Caco-2 (cell line): ENCODE measurements at regions not wholly inside any gene's neighbourhood (a gene's known extent, or its start where the extent isn't known, plus 50 kb on each side); places are given as distances from the start of the nearest gene placed in this dataset.

ENCODE experiments used
- BruUV-seq: library from RNA; stranded (reverse); fragments of 400-500 nt; replicated peaks from 2 replicates; lab custom pipeline; 2021; lab: Mats Ljungman, UMichigan
- CTCF ChIA-PET: fragments of 300-600 bp; sonication (Branson Sonifier 250); formaldehyde crosslinking; loops from one replicate; lab custom pipeline; 2022; ENCODE audit warnings: antibody characterized with exemption; lab: Charles Lee
- POLR2A ChIA-PET: fragments of 300-600 bp; sonication (Branson Sonifier 250); formaldehyde crosslinking; loops from one replicate; lab custom pipeline; 2022; ENCODE audit warnings: antibody characterized with exemption; lab: Charles Lee
- DNase-seq, 2 experiments: peaks; one replicate each; pipeline versions ENCODE4 v3.0.0 to v3.0.0-alpha.2; 2020 to 2022
- H3K27me3 ChIP-seq: replicated peaks from 2 replicates; pipeline ENCODE4 v1.6.0; 2011; ENCODE audit warnings: low read length; ENCODE audit not compliant: control insufficient read depth, insufficient read depth
- H3K36me3 ChIP-seq: 2 replicates; pipeline ENCODE4 v1.5.1; 2011; ENCODE audit warnings: low read length; ENCODE audit not compliant: control insufficient read depth, insufficient read depth
- H3K4me1 ChIP-seq: fragments of 250-450 bp; sonication (Bioruptor Pico); 2 replicates; pipeline ENCODE4 v1.5.1; 2020; ENCODE audit warnings: mild to moderate bottlenecking
- H3K4me3 ChIP-seq: 2 replicates; pipeline ENCODE4 v1.5.1; 2011; ENCODE audit warnings: low read depth, mild to moderate bottlenecking, control low read depth, low read length
- H3K9me3 ChIP-seq: fragments of 250-450 bp; sonication (Bioruptor Pico); 2 replicates; pipeline ENCODE4 v1.5.1; 2020; ENCODE audit warnings: mild to moderate bottlenecking, moderate library complexity
- H3K27ac Mint-ChIP-seq: one replicate; pipeline ENCODE4 v1.8.0; 2022; ENCODE audit warnings: mixed read lengths; ENCODE audit not compliant: unreplicated experiment
- H3K27me3 Mint-ChIP-seq: one replicate; pipeline ENCODE4 v1.8.0; 2022; ENCODE audit warnings: mixed read lengths; ENCODE audit not compliant: insufficient read depth, unreplicated experiment
- H3K36me3 Mint-ChIP-seq: one replicate; pipeline ENCODE4 v1.8.0; 2022; ENCODE audit warnings: mild to moderate bottlenecking, mixed read lengths; ENCODE audit not compliant: insufficient read depth, unreplicated experiment
- H3K4me1 Mint-ChIP-seq: one replicate; pipeline ENCODE4 v1.8.0; 2022; ENCODE audit warnings: low read depth, mixed read lengths; ENCODE audit not compliant: unreplicated experiment
- H3K4me3 Mint-ChIP-seq: one replicate; pipeline ENCODE4 v1.8.0; 2022; ENCODE audit warnings: mild to moderate bottlenecking, moderate library complexity, mixed read lengths; ENCODE audit not compliant: unreplicated experiment
- H3K9me3 Mint-ChIP-seq: one replicate; pipeline ENCODE4 v1.8.0; 2022; ENCODE audit warnings: mixed read lengths; ENCODE audit not compliant: unreplicated experiment
- CTCF ChIP-seq, 2 experiments: fragments of 200-600 bp in 1 of 2; IDR thresholded peaks; 1 replicate in 1 of 2; 2 replicates in 1 of 2; pipeline versions ENCODE4 v1.5.1 to v1.8.0; 2011 to 2022; ENCODE audit warnings: antibody characterized with exemption in 1 of 2, control low read depth in 1 of 2, inconsistent platforms in 1 of 2, low read depth in 1 of 2, low read length in 1 of 2, mild to moderate bottlenecking in 1 of 2, moderate library complexity in 1 of 2; ENCODE audit not compliant: insufficient read depth in 1 of 2, severe bottlenecking in 1 of 2, unreplicated experiment in 1 of 2
- intact Hi-C: fragments of 100-400 bp; cut with micrococcal nuclease; formaldehyde crosslinking; loops from one replicate; pipeline ENCODE4 v1.10.0; 2022; ENCODE audit not compliant: unreplicated experiment

- H3K36me3 ChIP-seq = no peaks in the 10 kb centered on the region
- ChIA-PET CTCF (no interaction called here), POLR2A (no interaction called here)
- DNase-seq = no peak
- H3K9me3 Mint-ChIP-seq = peaks cover 27% of the 10 kb centered on the region
- H3K4me1 ChIP-seq = peaks cover 15% of the 10 kb centered on the region
- intact Hi-C loops = no loop called here
- no peak for TF ChIP-seq CTCF (IDR thresholded peaks at IDR 0.05; ENCODE audit: insufficient read depth in 1 of 2, low read depth in 1 of 2, low read length in 1 of 2, severe bottlenecking in 1 of 2, unreplicated experiment in 1 of 2)
- H3K4me3 ChIP-seq = no peak overlapping the region
- no peaks in the 10 kb centered on the region for H3K36me3 Mint-ChIP-seq
- H3K27me3 ChIP-seq = no peaks in the 10 kb centered on the region
- H3K27me3 Mint-ChIP-seq = no peaks in the 10 kb centered on the region
- peaks cover 17% of the 10 kb centered on the region for H3K4me1 Mint-ChIP-seq
- BruUV-seq = no TSS peak
- no peaks in the 10 kb centered on the region for H3K9me3 ChIP-seq
- no peak overlapping the region for H3K27ac Mint-ChIP-seq
- H3K4me3 Mint-ChIP-seq = no peak overlapping the region
These were observed 640.7 kb upstream of the ACVR2A start for GRCh38 chr2:147204102-147204501.

- no peak for TF ChIP-seq CTCF (IDR thresholded peaks at IDR 0.05; ENCODE audit: insufficient read depth in 1 of 2, low read depth in 1 of 2, low read length in 1 of 2, severe bottlenecking in 1 of 2, unreplicated experiment in 1 of 2)
- Mint-ChIP-seq H3K27ac (no peak overlapping the region), H3K36me3 (no peaks in the 10 kb centered on the region), H3K27me3 (no peaks in the 10 kb centered on the region), H3K4me1 (peaks cover 17% of the 10 kb centered on the region), H3K4me3 (no peak overlapping the region), H3K9me3 (peaks cover 14% of the 10 kb centered on the region)
- Histone ChIP-seq H3K27me3 (no peaks in the 10 kb centered on the region), H3K9me3 (no peaks in the 10 kb centered on the region), H3K4me1 (peaks cover 15% of the 10 kb centered on the region), H3K4me3 (no peak overlapping the region), H3K36me3 (no peaks in the 10 kb centered on the region)
- intact Hi-C loops = no loop called here
- BruUV-seq = no TSS peak
- POLR2A ChIA-PET = no interaction called here
- DNase-seq = no peak
- CTCF ChIA-PET = no interaction called here
These were observed 646.1 kb upstream of the ACVR2A start for GRCh38 chr2:147198651-147199171.

GRCh38 chr2:147197754-147198483 is 646.9 kb upstream of the ACVR2A start:
- no peaks in the 10 kb centered on the region for H3K27me3 Mint-ChIP-seq
- H3K4me3 ChIP-seq = no peak overlapping the region
- peaks cover 14% of the 10 kb centered on the region for H3K9me3 Mint-ChIP-seq
- intact Hi-C loops = no loop called here
- ChIA-PET POLR2A (no interaction called here), CTCF (no interaction called here)
- H3K27ac Mint-ChIP-seq = no peak overlapping the region
- H3K4me3 Mint-ChIP-seq = no peak overlapping the region
- no peak for DNase-seq
- no peaks in the 10 kb centered on the region for H3K36me3 ChIP-seq
- H3K4me1 Mint-ChIP-seq = peaks cover 17% of the 10 kb centered on the region
- peaks cover 15% of the 10 kb centered on the region for H3K4me1 ChIP-seq
- no peaks in the 10 kb centered on the region for H3K36me3 Mint-ChIP-seq
- no TSS peak for BruUV-seq
- H3K9me3 ChIP-seq = no peaks in the 10 kb centered on the region
- no peaks in the 10 kb centered on the region for H3K27me3 ChIP-seq
- TF ChIP-seq CTCF (IDR thresholded peaks at IDR 0.05; ENCODE audit: insufficient read depth in 1 of 2, low read depth in 1 of 2, low read length in 1 of 2, severe bottlenecking in 1 of 2, unreplicated experiment in 1 of 2) = no peak
